AG09319 (cell line): ENCODE measurements at regions not wholly inside any gene's neighbourhood (a gene's known extent, or its start where the extent isn't known, plus 50 kb on each side); places are given as distances from the start of the nearest gene placed in this dataset.

ENCODE experiments used
- DNase-seq: peaks from one replicate; pipeline ENCODE4 v3.0.0-alpha.2; 2010; ENCODE audit warnings: low read depth; ENCODE audit errors: extremely low read depth
- CTCF ChIP-seq: IDR thresholded peaks from 2 replicates; pipeline ENCODE4 v1.5.1; 2011; ENCODE audit warnings: low read depth, mild to moderate bottlenecking, inconsistent platforms, low read length, moderate library complexity

GRCh38 chr12:60021235-60021634, 425.4 kb downstream of the SLC16A7 start:
- TF ChIP-seq CTCF = no peak
- DNase-seq = no peak

DNA sequence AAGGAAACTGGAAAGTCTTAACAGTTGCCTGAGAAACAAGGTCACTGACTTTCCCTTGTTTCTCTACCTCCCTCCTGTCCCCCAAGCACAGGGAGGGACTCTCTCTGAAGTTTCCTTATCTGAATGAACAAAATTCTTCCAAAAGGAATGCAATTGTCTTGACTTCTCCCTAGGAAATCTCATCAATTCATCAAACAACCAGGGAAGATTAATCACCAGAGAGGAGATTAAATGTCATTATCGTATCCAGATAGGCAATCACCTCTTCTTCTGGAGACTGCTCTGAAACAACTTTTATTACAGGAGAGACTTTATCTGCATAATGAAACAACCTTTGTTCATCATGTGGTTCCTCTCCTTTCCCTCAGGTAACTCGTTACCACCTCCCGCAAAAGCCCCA, 431.4 kb downstream of the SLC16A7 start:
- TF ChIP-seq CTCF = no peak
- DNase-seq = no peak

DNA sequence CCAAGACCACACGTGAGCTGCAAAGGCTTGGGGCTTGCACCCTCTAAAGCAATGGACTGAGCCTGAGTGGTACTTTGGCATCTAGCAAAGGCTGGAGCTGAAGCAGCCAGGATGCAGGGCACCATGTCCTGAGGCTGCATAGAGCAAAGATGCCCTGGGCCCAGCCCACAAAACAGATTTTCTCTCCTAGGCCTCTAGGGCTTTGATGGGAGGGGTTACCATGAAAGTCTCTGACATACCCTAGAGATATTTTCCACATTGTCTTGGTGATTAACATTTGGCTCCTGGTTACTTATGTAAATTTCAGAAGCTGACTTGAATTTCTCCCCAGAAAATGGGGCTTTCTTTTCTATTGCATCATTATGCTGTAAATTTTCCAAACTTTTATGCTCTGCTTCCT, 438.3 kb downstream of the SLC16A7 start:
- no peak for TF ChIP-seq CTCF
- DNase-seq = no peak

DNA sequence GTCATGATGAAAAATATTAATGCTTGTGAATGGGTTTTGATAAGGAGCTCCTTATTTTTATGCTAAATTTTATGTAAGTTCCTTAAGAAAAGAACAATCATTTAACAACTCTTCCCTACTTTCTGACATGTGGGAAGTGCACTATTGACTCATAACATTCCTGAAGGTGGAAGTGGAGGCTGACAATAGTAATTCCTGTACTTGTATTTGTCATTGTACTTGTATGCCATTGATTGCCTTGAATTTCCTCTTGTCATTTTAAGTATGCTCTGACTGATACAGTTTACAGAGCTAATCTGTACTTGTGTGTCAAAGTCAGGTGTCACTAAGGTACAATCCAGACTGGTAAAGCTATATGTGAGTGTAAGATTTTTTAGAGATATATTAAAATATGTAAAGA, 440.0 kb downstream of the SLC16A7 start:
- no peak for TF ChIP-seq CTCF
- no peak for DNase-seq

- no peak for DNase-seq
These were observed 447.0 kb downstream of the SLC16A7 start for GRCh38 chr12:60042835-60043234.

GRCh38 chr12:60043236-60043635, 447.4 kb downstream of the SLC16A7 start:
- TF ChIP-seq CTCF = no peak
- DNase-seq = no peak

More at GRCh38 chr12:60042835-60043234, 447.0 kb downstream of the SLC16A7 start:
- TF ChIP-seq CTCF = no peak

DNA sequence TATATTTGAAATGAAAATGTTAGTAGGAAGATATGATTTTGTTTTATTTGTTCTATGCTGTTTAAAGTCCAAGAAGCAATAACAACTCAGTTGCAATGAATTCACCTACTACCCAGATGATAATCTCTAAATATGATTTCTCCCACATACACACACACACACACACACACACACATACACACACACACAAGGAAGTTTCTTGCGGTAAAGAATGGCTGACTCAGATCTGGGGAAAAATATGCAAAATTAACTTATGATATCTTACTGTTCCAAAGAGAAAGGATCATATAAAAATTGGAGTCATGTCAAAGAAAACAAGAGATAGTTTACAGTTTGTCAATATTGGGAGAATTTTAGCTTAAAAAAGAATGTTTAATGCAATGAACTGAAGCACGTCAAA, 456.7 kb downstream of the SLC16A7 start:
- DNase-seq = no peak
- no peak for TF ChIP-seq CTCF
